Stimulated activated CD8-positive, alpha-beta memory T cell treated with anti-CD3 and anti-CD28 coated beads, Interleukin-12 subunit alpha, Interleukin-12 subunit beta, amount 100 ng/mL, for 4 hours (primary cell): ENCODE measurements at regions not wholly inside any gene's neighbourhood (a gene's known extent, or its start where the extent isn't known, plus 50 kb on each side); places are given as distances from the start of the nearest gene placed in this dataset.
"Not testable (repeated sequence)": the region's sequence is repeated elsewhere in the genome, so short reads cannot be mapped to it uniquely, and the experiment has no call there.

Experiments used
- DNase-seq: peaks from one replicate; pipeline ENCODE4 v3.0.0-alpha.2; 2020; ENCODE audit warnings: low read depth

DNA sequence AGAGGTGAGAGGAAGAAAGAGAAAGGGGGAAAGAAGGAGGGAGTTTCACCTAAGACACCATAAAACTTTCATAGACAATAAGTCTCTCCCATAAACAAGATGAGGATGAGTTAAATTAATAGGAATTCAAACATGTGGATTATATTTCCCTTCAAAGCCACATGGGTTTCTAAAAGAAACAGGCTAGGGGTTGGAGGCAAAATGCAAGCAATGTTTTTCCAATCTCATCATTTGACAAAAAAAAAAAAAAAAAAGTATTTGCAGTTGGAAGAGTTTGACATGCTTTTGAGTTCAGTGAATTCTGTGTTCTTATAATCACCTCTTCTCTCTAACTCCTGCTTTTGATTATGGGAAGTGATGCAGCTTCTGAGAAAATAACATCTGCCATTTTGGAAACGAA is 186.1 kb upstream of the ADRA1D start:
- DNase-seq: no peak

DNA sequence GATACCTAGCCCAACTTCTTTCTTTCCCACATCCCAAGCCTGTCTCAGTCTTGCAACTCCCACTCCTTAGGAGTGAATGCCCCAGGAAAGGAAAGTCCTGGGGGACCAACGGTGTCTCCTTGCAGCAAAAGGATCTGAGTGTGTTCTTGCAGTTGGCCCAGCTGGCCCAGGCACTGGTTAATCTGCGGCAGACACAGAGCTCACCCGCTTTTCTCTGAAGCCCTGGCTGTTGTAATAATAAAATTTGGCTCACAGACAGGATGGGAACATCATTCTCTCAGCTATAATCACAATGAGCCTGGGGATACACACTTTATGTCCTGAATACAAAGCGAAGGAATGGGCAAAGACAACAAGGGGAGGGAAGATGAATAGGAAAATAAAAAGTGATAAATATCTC is 185.6 kb upstream of the ADRA1D start:
- no peak for DNase-seq

DNA sequence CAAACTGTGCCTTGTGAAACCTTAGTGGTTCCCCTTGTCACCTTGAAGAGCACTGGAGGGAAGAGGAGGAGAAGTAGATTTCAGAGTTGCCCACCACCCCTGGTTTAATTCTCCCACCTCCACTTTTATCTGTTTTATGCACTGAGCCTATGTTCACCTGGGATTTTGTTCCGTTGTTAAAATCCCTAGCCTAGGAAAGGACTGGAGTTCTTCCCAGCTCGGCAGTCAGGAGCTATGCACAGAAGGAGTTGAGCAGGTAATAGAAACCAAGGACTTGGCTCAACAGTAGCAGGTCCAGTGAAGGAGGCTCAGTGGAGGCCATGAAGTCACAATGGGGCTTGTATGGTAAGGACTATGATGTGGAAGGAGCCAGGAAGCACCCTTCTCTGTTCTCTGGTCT is 182.4 kb upstream of the ADRA1D start:
- DNase-seq: no peak

DNA sequence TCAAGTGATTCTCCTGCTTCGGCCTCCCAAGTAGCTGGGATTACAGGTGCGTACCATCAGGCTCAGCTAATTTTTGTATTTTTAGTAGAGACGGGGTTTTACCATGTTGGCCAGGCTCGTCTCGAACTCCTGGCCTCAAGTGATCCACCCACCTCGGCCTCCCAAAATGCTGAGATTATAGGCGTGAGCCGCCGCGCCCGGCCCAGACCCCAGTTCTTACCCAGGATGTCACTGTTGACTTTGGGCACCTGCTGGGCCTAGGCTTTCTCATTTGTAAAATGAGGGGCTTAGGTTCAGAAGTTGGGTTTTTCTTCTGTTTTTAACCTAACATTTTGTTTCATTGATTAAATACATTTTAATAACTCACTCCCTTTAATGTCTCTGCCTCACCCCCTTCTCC is 181.7 kb upstream of the ADRA1D start:
- DNase-seq: not testable (repeated sequence)

DNA sequence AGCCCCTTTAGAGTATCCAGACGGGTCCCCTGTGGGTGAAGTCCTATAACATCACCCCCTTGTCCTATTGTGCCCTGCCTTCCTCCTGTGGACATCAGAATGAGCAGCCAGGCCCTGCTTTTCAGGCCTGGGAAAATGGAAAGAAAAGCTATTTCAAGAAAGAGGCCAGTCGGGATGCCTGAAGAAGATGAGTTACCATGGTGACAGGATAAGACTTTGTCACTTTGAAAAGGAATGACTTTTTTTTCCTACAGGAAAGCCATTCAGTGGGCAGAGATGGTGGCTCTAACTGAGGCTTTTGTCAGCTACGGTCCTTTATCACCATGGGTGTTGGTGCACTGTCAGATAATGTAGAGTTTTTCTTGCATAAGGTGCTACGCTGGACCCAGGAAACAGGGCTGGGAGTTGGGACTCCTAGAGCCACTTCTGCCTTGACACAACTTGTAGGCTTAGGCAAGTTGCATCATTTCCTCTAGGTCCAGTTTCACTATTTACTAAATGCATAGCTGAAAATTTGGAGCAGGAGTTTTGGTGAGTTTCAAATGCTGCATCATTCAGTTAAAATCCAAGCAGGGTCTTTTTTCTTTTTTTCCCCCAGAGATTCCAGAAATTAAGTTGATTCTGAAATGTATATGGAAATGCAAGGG is 179.0 kb upstream of the ADRA1D start:
- no peak for DNase-seq

DNA sequence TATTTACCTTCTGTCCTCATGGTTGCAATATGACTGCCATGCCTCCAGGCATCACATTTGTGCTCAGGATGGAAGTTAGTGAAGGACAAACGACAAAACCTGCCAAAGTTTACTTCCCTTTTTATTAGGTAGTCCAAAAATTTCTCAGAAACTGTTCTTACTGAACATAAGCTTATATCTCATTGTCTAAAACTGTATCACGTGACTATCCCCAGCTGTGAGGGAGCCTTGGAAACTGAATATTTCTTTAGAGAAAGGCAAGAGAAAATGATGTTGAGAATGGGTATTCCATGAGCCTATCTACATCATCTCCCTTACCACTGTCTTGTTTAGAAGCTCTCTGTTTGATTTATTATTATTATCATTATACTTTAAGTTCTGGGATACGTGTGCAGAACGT is 169.1 kb upstream of the ADRA1D start:
- DNase-seq: no peak

DNA sequence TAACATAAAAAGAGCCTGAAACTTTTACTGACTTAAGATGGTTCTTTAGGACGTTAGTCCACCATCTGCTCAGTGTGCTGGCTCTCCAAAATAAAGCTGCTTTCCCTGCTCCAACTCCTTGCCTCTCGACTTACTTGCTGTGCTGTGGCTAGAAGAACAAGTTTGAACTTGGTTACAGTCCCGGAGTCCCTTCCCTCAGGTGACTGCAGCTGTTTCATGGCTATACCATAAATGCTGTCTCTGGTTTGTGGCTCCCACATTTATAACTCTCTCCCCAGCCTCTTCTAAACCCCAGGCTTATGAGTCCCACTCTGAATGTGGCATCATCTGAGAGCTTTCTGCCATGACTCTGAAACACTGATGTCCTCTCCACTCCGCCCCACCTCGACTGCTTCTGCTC is 166.2 kb upstream of the ADRA1D start:
- DNase-seq: no peak

DNA sequence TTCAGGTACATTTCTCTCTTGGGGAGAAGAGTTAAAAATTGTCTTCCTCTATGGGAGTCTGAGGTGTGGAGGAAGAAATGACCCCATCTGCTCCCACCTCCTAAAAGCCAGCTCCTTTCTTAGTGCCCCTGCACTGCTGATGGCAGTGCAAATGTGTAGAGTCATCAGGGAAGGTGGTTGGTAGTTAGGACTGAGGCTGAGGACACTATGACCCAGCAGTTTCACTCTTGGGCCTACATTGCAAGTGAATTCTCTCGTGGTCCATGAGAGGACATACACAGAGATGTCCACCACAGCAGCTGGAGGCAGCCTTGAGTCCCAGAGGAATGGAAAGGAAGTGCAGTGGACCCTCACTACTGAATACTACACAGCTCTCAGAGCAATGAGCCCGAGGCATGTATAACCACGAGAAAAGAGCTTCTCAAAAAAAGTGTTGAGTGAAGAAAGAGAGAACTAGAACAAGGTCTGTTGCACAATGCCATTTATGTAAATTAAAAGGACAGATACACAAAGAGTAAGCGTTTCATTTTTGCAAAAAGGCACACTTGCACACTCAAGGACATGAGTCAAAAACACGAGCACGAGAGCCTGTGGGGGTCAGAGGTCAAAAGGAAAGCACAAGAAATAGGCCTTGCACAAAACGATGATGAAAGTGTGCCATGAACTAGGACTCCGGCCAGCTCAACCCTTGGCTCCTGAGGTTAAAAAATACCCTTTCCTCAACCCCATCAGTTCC is 164.4 kb upstream of the ADRA1D start:
- no peak for DNase-seq

DNA sequence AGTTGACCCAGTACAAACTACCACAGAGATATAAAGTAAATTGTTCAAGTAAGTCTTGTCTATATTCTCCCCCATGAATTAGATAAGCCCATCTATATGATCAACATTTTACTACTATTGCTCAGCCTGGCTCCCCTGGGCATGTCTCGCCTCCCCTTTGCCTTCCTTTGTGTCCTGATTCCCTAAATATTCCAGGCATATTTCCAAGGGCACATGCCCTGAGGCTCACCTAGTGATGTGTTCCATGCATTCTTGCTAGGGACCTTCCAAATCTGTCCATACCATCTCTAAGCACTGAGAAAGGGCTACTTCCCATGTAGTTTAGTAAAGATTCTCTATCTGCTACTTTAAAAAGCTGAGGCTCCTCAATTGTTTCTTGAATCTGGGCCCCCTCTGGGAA is 163.1 kb upstream of the ADRA1D start:
- DNase-seq: no peak

DNA sequence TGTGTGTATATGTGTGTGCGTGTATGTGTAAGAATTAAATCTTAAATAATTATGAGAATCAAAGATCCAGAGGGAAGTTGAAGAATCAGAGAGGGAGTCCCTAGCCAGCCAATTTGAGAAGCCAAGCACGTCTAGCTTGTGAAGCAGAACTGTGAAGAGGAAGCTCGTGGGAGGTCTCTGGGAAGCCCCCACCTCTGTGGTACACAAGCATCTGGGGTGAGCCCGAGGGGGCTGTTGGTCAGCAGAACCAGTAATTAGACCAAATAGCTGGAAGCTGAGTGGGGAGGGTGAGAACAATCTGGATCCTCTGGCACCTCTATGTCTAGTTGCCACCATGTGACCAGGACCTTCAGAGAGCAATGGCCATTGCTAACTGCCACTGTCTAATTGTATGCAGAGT is 162.7 kb upstream of the ADRA1D start:
- no peak for DNase-seq

DNA sequence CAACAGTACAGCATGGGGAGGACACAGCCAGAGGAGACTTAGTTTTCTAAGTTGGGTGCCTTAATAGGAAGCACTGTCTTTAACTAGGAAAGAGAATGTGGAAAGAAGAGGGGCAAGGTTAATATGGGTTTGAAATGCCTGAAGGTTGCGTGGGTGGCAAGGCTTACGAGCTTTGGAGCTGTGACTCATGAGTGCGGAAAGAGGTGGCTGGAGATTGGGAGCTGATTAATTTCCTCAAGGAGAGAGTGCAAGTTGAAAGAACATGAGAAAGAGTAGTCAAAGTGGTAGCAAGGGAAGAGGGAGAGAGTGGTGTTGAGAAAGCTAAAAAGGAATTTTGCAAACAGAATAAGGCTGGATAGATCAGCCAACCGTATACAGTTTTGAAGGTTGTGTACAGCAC is 157.5 kb upstream of the ADRA1D start:
- DNase-seq: no peak

DNA sequence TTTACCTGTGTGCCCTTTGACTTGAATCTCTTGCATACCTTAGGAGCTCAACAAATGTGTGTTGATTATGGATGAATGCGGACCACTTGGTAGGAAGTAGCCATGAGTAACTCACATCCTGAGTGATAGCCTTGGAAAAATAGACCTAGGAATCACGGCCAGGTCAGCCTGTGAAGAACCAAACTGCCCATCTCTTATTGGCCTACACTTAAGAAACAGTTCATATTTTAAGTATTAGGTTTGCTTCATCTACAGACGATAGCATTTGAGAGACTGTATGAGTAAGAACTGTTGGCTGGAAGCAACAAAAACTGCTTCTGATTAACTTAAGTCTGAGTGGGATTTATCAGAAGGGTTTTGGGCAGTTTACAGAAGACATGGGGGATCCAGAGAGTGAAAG is 152.5 kb upstream of the ADRA1D start:
- DNase-seq: no peak

DNA sequence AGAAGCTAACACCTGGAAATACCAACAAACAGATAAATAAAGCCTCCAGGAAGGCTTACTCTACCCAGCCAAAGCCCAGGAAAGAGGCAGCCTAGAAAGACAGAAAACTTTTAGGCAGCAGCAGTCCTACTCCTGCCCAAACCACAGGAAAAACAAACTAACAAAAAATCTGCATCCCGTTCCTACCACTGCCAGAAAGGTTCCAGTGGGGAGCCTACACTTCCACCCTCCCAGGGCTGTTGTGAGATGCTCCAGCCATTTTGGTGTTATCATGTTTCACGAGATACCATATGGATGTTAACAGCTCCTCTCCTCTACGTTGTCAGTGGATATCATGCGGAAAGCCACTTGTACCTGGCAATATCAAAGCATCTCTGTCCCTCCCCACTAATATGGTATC is 135.9 kb upstream of the ADRA1D start:
- DNase-seq: no peak

DNA sequence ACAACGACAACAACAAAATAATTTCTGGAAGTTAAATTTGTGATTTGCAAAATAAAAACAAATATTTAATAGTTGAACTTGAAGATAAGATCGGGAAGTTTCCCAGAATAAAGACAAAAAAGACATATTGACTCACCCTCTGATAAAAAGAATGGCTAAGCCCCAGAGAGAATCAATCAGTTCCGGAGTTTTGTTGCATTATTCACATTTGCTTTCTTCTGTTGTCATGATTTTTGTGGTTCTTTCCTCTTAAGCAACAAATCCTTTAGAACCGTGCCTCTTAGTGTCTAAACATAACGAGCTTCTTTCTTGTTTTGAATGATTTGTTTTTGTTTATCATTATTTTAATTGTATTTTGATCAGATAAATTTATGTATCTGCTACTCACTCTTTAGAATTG is 134.9 kb upstream of the ADRA1D start:
- DNase-seq: no peak

DNA sequence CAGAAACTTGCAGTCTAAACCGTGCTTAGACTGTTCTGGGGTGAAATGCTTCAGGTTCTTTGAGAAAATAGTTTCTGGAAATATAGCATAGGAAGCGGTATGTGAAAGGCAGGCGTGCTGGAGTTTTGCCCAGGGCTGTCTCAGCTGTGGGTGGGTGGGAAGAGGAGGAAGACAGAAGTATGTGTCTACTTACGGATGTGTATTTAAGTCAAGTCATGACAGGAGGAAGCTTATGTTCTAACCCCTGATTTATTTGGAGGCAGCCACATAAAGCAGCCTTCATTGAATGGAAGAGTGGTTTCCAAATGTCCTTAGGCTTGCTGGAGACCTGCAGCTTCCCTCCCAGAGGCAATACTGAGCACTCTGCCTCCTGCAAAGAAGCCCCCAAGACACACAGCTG is 126.8 kb upstream of the ADRA1D start:
- DNase-seq: no peak

DNA sequence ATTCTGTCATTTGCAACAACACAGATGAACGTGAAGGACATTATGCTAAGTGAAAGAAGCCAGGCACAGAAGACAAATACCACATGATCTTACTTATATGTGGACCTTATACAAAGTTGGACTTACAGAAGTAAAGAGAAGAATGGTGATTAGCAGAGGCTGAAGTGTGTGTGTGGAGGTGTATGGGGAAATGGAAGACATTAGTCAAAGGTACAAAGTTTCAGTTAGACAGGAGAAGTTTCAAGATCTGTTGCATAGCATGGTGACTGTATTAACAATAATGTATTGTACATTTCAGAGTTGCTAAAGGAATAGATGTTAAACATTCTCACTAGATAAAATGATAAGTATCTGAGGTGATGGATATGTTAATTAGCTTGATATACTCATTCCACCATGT is 124.4 kb upstream of the ADRA1D start:
- DNase-seq: no peak

DNA sequence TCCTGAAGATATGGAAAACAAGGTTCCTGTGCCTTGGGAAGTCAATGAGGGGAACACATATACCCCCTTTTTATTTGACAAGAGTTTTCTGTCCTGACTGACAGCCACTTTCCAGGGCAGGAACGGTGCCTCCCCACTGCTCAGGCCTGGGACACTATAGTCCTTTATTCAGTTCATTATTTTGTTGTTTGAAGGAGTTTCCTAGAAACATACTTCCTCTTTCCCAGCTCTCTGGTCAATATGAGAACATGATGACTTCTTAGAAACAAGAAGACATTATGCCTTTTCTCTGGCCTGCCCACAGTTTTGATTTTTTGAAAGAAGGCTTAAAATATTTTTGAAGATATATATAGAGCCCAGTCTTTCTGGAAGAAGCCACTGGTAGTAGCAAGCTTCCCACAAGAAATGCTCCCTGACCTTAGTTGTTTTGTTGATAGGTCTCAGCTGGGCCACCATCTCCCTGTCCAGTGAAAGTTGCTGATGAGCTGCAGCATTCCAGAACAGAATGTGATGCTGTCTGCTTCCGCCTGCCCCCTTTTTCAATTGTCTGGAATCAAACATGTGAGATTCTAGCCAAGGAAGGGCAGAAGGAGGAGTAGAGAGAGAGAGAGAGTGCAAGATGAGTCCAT is 122.7 kb upstream of the ADRA1D start:
- no peak for DNase-seq

DNA sequence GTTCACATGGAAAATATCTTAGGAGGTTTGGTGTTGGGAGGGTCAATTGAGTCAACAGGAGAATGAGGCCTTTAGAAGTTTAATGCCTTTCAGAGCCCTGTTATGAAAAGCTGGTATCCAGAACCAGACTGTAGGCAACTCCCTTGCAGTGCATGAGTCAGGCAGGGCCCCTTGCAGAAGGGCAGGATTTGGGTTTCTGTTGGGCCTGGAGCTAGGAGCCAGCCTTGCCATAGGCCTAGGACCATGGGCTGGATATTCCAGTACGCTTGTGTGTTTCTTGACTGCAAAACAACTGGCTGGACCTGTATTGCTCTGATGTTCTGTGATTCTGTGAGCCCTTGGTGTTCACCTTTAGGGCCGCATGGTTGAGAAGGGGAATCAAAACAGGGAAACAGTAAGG is 121.8 kb upstream of the ADRA1D start:
- DNase-seq: no peak

DNA sequence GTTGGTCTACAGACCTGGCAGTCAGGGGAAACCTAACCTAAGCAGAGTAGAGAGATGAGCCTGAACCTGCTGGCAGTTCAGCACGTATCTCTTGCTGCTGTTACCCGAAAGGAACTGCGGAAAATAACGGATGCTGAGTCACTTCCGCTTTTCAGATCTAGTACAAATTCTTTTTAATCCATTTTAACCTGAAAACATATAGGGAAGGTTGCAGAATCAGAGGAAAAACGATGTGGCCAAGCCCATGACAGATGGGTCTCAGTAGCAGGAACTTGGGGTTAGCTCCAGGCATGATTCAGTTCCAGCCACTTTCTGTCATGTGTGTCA is 120.7 kb upstream of the ADRA1D start:
- DNase-seq: no peak

DNA sequence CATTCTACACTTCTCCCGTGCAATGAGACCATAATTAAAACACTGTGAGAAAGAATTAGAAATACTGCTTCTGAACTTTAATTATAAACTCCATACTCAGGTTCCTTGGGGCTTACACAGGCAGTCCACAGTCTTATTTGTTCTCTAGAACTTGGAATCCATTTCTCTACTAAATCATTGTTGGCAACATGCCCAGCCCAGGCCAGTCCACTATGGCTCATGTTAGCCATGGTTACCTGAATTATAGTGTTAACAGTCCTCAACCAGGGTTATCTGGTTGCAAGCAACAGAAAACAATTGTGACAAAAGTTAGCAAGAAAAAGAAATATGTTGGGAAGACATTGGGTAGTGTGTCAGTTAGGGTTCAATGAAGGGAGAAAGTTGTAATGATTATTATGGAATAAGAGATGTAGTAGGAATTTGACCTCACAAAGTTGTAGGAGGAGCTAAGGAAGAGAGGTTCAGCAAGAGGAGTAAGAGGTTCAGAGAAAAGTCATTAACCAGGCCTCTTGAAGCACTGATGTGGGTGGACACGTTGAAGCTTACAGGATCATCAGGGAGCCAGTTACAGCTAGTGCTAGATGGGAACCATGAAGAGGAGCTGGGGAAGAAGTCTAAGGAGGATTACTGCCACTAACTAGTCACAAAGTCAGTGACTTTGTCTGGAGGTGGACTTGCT is 120.2 kb upstream of the ADRA1D start:
- DNase-seq: no peak

DNA sequence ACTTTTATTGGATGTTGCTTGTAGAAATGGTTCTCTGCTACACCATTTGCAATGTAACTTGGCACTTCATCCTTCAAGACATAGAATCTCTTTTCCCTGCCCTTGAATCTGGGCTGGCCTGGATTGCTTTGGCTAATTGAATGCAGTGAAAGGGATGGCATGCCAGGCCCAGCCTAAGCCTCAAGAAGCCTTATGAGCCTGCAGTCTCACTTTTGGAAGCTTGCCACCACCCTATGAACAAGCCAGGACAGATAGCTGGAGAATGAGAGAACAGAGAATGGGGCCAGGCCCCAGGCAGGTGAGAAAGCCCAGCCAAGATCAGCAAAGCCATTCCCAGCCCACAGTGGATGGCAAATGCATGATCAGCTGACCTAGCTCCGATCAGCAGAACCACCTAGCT is 117.0 kb upstream of the ADRA1D start:
- DNase-seq: no peak

DNA sequence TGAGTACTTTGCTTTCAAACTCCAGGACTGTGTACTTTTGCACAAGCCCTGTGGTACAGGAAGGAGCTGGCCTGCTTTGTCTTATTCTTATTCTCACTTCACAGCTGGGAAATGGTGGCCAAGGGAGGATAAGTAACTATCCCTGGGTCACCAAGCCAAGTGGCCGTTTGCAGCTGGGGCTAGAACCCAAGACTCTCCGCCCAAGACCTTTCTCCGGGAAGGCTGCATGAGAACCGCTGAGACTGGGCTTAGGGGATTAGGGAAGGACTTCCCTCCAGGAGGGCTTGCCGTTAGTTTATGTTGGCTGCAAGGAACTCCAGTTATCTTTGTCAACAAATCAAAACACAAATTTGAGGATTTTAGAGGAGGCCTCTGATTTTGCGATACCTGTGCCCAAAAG is 109.5 kb upstream of the ADRA1D start:
- no peak for DNase-seq

DNA sequence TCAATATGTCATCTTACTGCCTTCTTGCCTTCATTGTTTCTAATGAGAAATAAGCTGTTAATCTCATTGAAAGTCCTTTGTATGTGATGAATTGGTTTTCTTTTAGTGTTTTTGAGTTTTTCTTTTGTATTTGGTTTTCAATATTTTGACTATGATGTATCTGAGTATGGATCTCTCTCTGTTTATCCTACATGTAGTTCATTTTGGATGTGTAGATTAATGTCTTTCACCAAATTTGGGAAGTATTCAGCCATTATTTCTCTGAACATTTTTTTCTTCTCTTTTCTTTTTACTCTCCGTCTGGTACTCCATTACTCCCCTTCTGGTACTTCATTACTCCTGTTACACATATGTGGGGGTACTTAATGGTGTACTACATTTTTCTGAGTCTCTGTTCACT is 103.3 kb upstream of the ADRA1D start:
- DNase-seq: no peak
